GM18502 (cell line): ENCODE measurements at regions not wholly inside any gene's neighbourhood (a gene's known extent, or its start where the extent isn't known, plus 50 kb on each side); places are given as distances from the start of the nearest gene placed in this dataset.
"Not testable (repeated sequence)": the region's sequence is repeated elsewhere in the genome, so short reads cannot be mapped to it uniquely, and the experiment has no call there.

Experiments used
- ATAC-seq: cut with Tn5 transposase; IDR thresholded peaks from one replicate; pipeline ENCODE4 v1.9.1; 2021; ENCODE audit warnings: mild to moderate bottlenecking; ENCODE audit not compliant: unreplicated experiment, poor library complexity

- ATAC-seq: no peak
Observed at GRCh38 chr4:177494791-177495190, 52.6 kb upstream of the AGA start.

- ATAC-seq: not testable (repeated sequence)
Observed at GRCh38 chr4:177495626-177496025, 53.4 kb upstream of the AGA start.

- ATAC-seq: no peak
Observed at GRCh38 chr4:177499537-177499936, 57.3 kb upstream of the AGA start.

- no peak for ATAC-seq
Observed at GRCh38 chr4:177505171-177505615, 63.0 kb upstream of the AGA start.

GRCh38 chr4:177508662-177509061 is 66.4 kb upstream of the AGA start:
- no peak for ATAC-seq

GRCh38 chr4:177509226-177509745 is 67.0 kb upstream of the AGA start:
- no peak for ATAC-seq

GRCh38 chr4:177511611-177512010 is 69.4 kb upstream of the AGA start:
- no peak for ATAC-seq

GRCh38 chr4:177512646-177513045 is 70.4 kb upstream of the AGA start:
- no peak for ATAC-seq

- ATAC-seq: no peak
Observed at GRCh38 chr4:177517862-177518261, 75.6 kb upstream of the AGA start.

- ATAC-seq: no peak
Observed at GRCh38 chr4:177519481-177520260, 77.4 kb upstream of the AGA start.

GRCh38 chr4:177528620-177529019 is 86.4 kb upstream of the AGA start:
- no peak for ATAC-seq

- ATAC-seq: no peak
Observed at GRCh38 chr4:177530561-177530960, 88.3 kb upstream of the AGA start.

GRCh38 chr4:177532358-177532757 is 90.1 kb upstream of the AGA start:
- no peak for ATAC-seq

- not testable (repeated sequence) for ATAC-seq
Observed at GRCh38 chr4:177534841-177535240, 92.6 kb upstream of the AGA start.

- no peak for ATAC-seq
Observed at GRCh38 chr4:177546745-177547144, 104.5 kb upstream of the AGA start.

GRCh38 chr4:177547985-177548384 is 105.7 kb upstream of the AGA start:
- ATAC-seq: no peak

- ATAC-seq: no peak
Observed at GRCh38 chr4:177555007-177555574, 112.9 kb upstream of the AGA start.

- no peak for ATAC-seq
Observed at GRCh38 chr4:177557416-177557815, 115.2 kb upstream of the AGA start.

GRCh38 chr4:177558995-177559394 is 116.8 kb upstream of the AGA start:
- ATAC-seq: no peak

GRCh38 chr4:177562163-177562562 is 119.9 kb upstream of the AGA start:
- ATAC-seq: no peak

- no peak for ATAC-seq
Observed at GRCh38 chr4:177562859-177563258, 120.6 kb upstream of the AGA start.

GRCh38 chr4:177566691-177567090 is 124.5 kb upstream of the AGA start:
- no peak for ATAC-seq
